C4-2B (cell line): ENCODE measurements at regions not wholly inside any gene's neighbourhood (a gene's known extent, or its start where the extent isn't known, plus 50 kb on each side); places are given as distances from the start of the nearest gene placed in this dataset.

Source experiments
- CTCF ChIP-seq: fragments of 450-650 bp; conservative IDR thresholded peaks from 2 replicates; pipeline ENCODE4 v1.5.1; 2017; ENCODE audit warnings: mild to moderate bottlenecking
- ZFX ChIP-seq: fragments of 450-650 bp; IDR thresholded peaks from 2 replicates; pipeline ENCODE4 v1.6.1; 2017

GRCh38 chr3:105304487-105304886 lies 62.2 kb upstream of the ALCAM start:
- TF ChIP-seq CTCF (no peak), ZFX (no peak)
